ENCODE measurements at regions not wholly inside any gene's neighbourhood (a gene's known extent, or its start where the extent isn't known, plus 50 kb on each side); places are given as distances from the start of the nearest gene placed in this dataset.

DNA sequence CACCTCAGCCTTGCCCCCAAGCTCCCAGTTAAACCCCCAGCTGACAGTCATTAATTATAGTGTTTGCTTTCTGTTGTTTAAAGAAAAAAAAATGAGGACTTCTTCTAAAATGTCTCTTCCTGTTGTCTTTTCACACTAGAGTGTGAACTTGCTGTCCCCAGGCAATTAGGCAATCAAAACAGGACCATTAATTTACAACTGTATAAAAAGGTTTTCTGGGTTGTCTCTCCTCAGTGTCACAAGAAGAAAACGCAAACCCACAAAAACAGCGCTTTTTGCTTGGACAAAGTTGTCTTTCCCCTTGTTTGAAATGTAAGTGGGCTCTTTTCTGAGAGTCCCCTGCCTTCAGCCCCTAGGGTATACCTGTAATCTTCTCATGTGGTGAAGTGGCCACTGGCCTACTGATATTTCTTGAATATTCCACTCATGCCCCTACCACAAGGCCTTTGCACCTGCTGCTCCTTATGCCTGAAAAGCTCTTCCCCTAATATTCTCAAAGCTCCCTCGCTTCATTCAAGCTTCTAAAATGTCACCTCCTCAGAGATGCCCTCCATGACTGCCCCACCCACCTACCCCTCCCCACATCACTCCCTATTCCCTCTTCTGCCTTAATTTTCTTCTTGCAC is 158.9 kb upstream of the PWP1 start:
- 84 to 89% methylated on average over 3 of the region's 3 CpGs for WGBS, 2 donors
- no peak overlapping the region for H3K27ac ChIP-seq
- no peaks in the 10 kb centered on the region for H3K4me1 ChIP-seq
- no peak overlapping the region for H3K4me3 ChIP-seq
- H3K9me3 ChIP-seq, result no peaks in the 10 kb centered on the region
- intact Hi-C loops (cut with DNase I; ENCODE audit: low total_unique reads), result no loop called here
- no peaks in the 10 kb centered on the region for H3K36me3 ChIP-seq (ENCODE audit: low read depth, missing control alignments)
- no peak for DNase-seq
- H3K27me3 ChIP-seq, result no peaks in the 10 kb centered on the region
- TF ChIP-seq, protein P1, sequence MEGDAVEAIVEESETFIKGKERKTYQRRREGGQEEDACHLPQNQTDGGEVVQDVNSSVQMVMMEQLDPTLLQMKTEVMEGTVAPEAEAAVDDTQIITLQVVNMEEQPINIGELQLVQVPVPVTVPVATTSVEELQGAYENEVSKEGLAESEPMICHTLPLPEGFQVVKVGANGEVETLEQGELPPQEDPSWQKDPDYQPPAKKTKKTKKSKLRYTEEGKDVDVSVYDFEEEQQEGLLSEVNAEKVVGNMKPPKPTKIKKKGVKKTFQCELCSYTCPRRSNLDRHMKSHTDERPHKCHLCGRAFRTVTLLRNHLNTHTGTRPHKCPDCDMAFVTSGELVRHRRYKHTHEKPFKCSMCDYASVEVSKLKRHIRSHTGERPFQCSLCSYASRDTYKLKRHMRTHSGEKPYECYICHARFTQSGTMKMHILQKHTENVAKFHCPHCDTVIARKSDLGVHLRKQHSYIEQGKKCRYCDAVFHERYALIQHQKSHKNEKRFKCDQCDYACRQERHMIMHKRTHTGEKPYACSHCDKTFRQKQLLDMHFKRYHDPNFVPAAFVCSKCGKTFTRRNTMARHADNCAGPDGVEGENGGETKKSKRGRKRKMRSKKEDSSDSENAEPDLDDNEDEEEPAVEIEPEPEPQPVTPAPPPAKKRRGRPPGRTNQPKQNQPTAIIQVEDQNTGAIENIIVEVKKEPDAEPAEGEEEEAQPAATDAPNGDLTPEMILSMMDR (IDR thresholded peaks at IDR 0.05), result no peak
- no peak for TF ChIP-seq POLR2A (IDR thresholded peaks at IDR 0.05)

DNA sequence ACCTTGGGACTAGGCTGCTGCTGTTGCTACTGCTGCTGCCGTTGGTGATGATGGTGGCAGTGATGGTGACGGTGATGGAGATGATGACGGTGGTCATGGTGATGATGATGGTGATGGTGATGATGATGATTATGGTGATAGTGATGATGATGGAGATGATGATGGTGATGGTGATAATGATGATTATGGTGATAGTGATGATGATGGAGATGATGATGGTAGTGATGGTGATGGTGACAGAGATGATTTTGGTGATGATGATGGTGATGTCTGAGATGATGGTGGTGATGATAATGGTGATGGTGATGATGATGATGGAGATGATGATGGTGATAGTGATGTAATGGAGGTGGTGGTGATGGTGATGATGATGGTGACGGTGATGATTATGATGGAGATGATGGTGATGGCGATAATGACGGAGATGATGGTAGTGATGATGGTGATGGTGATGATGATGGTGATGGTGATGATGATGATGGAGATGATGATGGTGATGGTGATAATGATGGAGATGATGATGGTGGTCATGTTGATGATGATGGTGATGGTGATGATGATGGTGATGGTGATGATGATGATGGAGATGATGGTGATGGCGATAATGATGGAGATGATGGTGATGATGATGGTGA is 156.8 kb upstream of the PWP1 start:
- intact Hi-C loops (cut with DNase I; ENCODE audit: low total_unique reads), result no loop called here
- no peak for DNase-seq
- TF ChIP-seq, protein P1 (IDR thresholded peaks at IDR 0.05), result no peak
- TF ChIP-seq POLR2A (IDR thresholded peaks at IDR 0.05), result no peak

DNA sequence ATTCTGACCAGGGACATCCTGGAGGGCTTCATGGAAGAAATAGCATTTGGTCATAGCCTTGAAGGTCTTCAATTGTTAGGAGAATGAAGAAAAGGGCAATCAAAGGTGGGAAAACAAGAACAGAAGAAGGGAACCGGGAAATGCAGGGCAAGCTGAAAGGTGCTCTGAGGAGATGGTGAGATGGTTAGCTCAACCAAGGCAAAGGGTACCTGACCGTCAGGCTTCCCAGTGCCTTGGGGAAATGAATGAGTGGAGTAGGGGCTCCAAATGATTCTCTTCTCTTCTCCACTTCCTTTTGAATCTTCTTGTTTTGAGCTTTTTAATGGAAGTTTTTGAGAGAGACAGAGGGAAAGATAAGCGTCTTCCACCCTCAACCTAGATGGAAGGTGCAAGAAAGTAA is 155.6 kb upstream of the PWP1 start:
- Histone ChIP-seq H3K4me3 (no peak overlapping the region), H3K9me3 (no peaks in the 10 kb centered on the region), H3K4me1 (no peaks in the 10 kb centered on the region), H3K36me3 (ENCODE audit: low read depth, missing control alignments) (no peaks in the 10 kb centered on the region), H3K27ac (no peak overlapping the region), H3K27me3 (no peaks in the 10 kb centered on the region)
- intact Hi-C loops (cut with DNase I; ENCODE audit: low total_unique reads), result no loop called here
- 90 to 95% methylated on average over 3 of the region's 3 CpGs for WGBS, 2 donors
- DNase-seq, result no peak
- TF ChIP-seq POLR2A (IDR thresholded peaks at IDR 0.05), result no peak

More for the DNA sequence above, 156.8 kb upstream of the PWP1 start:
- Histone ChIP-seq H3K4me3 (no peak overlapping the region), H3K36me3 (ENCODE audit: low read depth, missing control alignments) (no peaks in the 10 kb centered on the region), H3K27ac (no peak overlapping the region), H3K27me3 (no peaks in the 10 kb centered on the region), H3K9me3 (no peaks in the 10 kb centered on the region), H3K4me1 (no peaks in the 10 kb centered on the region)
- WGBS, 2 donors, result 89 to 93% methylated on average over 7 of the region's 7 CpGs

DNA sequence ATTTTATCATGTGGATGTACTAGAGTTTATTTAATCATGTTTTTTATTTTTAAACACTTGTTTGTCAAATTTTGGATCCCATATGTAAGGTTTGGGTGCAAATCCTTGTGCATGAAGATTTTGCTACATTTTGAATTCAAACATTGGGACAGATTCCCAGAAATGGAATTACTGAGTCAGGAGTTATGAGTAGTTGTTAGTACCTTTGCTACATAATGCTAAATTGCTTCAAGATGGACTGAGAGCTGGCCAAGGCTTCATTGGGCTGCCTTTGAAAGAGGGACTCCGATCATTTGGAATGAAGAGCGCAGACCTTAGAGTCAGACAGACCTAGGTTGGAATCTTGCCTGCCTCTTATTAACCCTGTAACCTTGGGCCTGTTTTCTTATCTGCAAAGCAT is 154.9 kb upstream of the PWP1 start:
- 56 to 75% methylated on average over 2 of the region's 2 CpGs for WGBS, 2 donors
- no peaks in the 10 kb centered on the region for H3K27me3 ChIP-seq
- no peak overlapping the region for H3K4me3 ChIP-seq
- no peaks in the 10 kb centered on the region for H3K9me3 ChIP-seq
- TF ChIP-seq, protein P1 (IDR thresholded peaks at IDR 0.05), result no peak
- no peak for DNase-seq
- no peaks in the 10 kb centered on the region for H3K4me1 ChIP-seq
- intact Hi-C loops (cut with DNase I; ENCODE audit: low total_unique reads), result no loop called here
- no peaks in the 10 kb centered on the region for H3K36me3 ChIP-seq (ENCODE audit: low read depth, missing control alignments)
- no peak overlapping the region for H3K27ac ChIP-seq

DNA sequence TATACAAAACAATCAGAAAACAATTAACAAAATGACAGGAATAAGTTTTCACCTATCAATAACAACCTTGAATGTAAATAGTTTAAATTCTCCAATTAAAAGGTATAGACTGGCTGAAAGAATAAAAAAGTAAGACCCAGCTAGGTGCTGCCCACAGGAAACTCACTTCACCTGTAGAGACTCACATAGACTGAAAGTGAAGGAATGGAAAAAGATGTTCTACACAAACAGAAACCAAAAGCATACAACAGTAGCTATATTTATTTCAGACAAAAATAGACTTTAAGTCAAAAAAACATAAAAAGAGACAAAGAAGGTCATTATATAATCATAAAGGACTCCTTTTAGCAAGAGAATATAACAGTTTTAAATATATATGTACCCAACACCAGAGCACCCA is 152.4 kb upstream of the PWP1 start:
- H3K4me1 ChIP-seq, result no peaks in the 10 kb centered on the region
- H3K27ac ChIP-seq, result no peak overlapping the region
- no peaks in the 10 kb centered on the region for H3K27me3 ChIP-seq
- H3K9me3 ChIP-seq, result no peaks in the 10 kb centered on the region
- H3K4me3 ChIP-seq, result no peak overlapping the region
- intact Hi-C loops (cut with DNase I; ENCODE audit: low total_unique reads), result no loop called here
- no peaks in the 10 kb centered on the region for H3K36me3 ChIP-seq (ENCODE audit: low read depth, missing control alignments)
- TF ChIP-seq POLR2A (IDR thresholded peaks at IDR 0.05), result no peak
- TF ChIP-seq, protein P1 (IDR thresholded peaks at IDR 0.05), result no peak
- DNase-seq, result no peak

Measured in testis (tissue), 2 donors.